ENCODE measurements at regions not wholly inside any gene's neighbourhood (a gene's known extent, or its start where the extent isn't known, plus 50 kb on each side); places are given as distances from the start of the nearest gene placed in this dataset.
"Not testable (repeated sequence)": the region's sequence is repeated elsewhere in the genome, so short reads cannot be mapped to it uniquely, and the experiment has no call there.

- DNase-seq (ENCODE audit: low read depth in 2 of 2), result not testable (repeated sequence)
Observed at GRCh38 chr1:95663530-95663929, 429.5 kb downstream of the RWDD3 start.

DNA sequence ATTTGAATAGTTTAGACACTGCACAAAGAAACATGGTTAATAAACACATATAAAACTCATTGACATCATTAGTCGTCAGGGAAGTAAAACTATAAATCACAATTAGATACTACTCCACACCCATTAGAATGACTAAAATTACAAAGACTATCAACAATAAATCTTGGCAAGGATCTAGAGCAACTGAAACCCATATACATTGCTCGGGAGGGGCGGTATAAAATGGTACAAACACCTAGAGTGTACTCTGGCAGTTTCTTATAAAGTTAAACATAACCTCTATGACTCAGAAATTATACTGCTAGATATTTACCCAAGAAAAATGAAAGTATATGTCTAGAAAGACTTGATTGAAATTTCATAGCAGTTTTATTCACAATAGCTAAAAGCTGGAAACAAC lies 434.2 kb downstream of the RWDD3 start:
- no peak for DNase-seq (ENCODE audit: low read depth in 2 of 2)

DNA sequence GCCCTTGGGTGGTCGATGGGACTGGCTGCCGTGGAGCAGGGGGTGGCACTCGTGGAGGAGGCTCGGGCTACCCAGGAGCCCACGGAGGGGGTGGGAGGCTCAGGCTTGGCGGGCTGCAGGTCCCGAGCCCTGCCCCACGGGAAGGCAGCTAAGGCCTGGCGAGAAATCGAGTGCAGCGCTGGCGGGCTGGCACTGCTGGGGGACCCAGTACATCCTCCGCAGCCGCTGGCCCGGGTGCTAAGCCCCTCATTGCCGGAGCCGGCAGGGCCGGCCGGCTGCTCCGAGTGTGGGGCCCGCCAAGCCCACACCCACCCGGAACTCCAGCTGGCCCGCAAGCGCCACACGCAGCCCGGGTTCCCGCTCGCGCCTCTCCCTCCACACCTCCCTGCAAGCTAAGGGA lies 435.6 kb downstream of the RWDD3 start:
- DNase-seq (ENCODE audit: low read depth in 2 of 2), result not testable (repeated sequence)

- no peak for DNase-seq (ENCODE audit: low read depth in 2 of 2)
Observed at GRCh38 chr1:95671098-95671497, 437.1 kb downstream of the RWDD3 start.

DNA sequence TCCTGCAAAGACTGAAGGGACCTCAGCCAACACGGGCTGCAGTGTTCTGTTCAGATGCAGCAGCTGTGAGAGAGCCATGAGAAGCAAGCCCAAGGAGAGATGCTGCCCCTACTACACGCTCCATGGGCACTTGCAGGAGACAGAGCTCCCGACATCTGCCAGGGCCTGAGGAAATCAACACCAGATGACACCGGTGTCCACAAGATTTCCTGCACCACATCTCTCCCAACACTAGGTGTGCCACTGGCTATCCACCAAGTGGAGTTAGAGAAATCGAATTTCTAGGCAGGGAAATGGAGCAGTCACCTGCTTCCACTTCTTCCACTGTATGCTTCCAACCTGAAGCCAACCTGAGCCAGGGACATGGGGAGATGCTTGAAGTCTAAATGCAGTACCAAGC lies 445.3 kb downstream of the RWDD3 start:
- no peak for DNase-seq (ENCODE audit: low read depth in 2 of 2)

- DNase-seq (ENCODE audit: low read depth in 2 of 2), result no peak
Observed at GRCh38 chr1:95685081-95685480, 451.1 kb downstream of the RWDD3 start.

- DNase-seq (ENCODE audit: low read depth in 2 of 2), result no peak
Observed at GRCh38 chr1:95686217-95686616, 452.2 kb downstream of the RWDD3 start.

- no peak for DNase-seq (ENCODE audit: low read depth in 2 of 2)
Observed at GRCh38 chr1:95699149-95699953, 465.3 kb downstream of the RWDD3 start.

GRCh38 chr1:95701450-95702173 lies 467.6 kb downstream of the RWDD3 start:
- DNase-seq (ENCODE audit: low read depth in 2 of 2), result no peak

GRCh38 chr1:95703046-95703445 lies 469.0 kb downstream of the RWDD3 start:
- no peak for DNase-seq (ENCODE audit: low read depth in 2 of 2)

GRCh38 chr1:95716097-95716496 lies 482.1 kb downstream of the RWDD3 start:
- DNase-seq (ENCODE audit: low read depth in 2 of 2), result no peak

- DNase-seq (ENCODE audit: low read depth in 2 of 2), result no peak
Observed at GRCh38 chr1:95716550-95716949, 482.5 kb downstream of the RWDD3 start.

- no peak for DNase-seq (ENCODE audit: low read depth in 2 of 2)
Observed at GRCh38 chr1:95723346-95723745, 489.3 kb downstream of the RWDD3 start.

DNA sequence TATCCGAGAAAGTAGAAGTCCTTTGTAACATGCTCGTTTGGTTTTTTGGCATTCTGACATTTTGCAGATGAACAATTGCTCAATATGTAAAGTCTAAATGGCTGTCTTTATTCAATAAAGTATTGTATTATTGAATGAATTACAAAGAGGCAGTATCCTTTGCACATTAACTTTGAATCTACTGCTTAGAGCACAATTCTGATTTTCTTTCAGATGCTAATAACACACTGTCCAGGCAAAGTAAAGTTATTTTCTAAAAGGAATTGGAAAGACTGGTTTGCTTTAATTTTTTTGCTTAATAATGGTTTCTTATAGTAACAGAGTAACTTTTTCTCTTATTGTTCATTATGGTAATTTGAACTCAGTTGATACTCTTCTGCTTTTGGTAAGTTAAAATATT lies 494.8 kb downstream of the RWDD3 start:
- DNase-seq (ENCODE audit: low read depth in 2 of 2), result no peak

- no peak for DNase-seq (ENCODE audit: low read depth in 2 of 2)
Observed at GRCh38 chr1:95730986-95731385, 497.0 kb downstream of the RWDD3 start.

DNA sequence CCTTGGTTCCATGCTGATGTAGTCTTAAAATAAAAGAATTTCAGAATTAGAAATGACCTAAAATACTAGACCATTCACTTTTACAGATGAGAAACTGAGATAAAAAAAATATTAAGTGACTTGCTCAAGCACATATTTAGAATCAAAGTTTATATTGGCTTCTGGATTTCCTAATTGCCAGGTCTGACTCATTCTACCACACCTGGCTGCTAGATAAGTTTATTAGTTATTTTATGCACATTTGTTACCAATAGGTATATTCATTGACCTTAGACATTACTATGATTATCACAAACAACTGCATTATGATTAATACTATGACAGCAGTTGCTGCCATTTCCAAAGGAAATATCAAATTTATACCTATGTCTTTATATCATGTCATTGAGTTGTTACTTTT lies 497.5 kb downstream of the RWDD3 start:
- DNase-seq (ENCODE audit: low read depth in 2 of 2), result no peak

- no peak for DNase-seq (ENCODE audit: low read depth in 2 of 2)
Observed at GRCh38 chr1:95733031-95733430, 499.0 kb downstream of the RWDD3 start.

DNA sequence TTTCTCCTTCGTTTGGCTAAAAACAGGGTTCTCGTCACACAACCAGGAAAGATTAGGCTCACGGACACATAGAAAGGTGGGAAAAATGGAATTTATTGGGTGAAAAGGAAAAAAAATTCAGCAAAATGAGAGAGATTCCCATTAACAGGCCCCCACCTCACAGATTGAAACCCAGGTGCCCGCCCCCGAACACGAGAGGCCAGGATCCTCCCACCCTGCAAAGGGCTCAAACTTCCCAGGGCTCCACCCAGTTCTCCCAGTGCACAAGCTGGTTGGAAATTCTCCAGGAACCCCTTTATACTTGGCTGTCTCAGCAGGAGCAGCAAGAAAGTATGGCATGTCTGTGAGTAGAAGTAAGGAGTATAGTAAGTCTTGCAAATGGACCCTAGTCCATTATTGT lies 499.7 kb downstream of the RWDD3 start:
- no peak for DNase-seq (ENCODE audit: low read depth in 2 of 2)

GRCh38 chr1:95734560-95734959 lies 500.6 kb downstream of the RWDD3 start:
- no peak for DNase-seq (ENCODE audit: low read depth in 2 of 2)

- no peak for DNase-seq (ENCODE audit: low read depth in 2 of 2)
Observed at GRCh38 chr1:95742591-95743089, 508.6 kb downstream of the RWDD3 start.

- no peak for DNase-seq (ENCODE audit: low read depth in 2 of 2)
Observed at GRCh38 chr1:95744731-95745130, 510.7 kb downstream of the RWDD3 start.

GRCh38 chr1:95752515-95753381 lies 518.7 kb downstream of the RWDD3 start:
- DNase-seq (ENCODE audit: low read depth in 2 of 2), result no peak
